Stimulated activated CD8-positive, alpha-beta memory T cell treated with anti-CD3 and anti-CD28 coated beads, Interleukin-15, amount 100 ng/mL, for 4 hours (primary cell): ENCODE measurements at regions not wholly inside any gene's neighbourhood (a gene's known extent, or its start where the extent isn't known, plus 50 kb on each side); places are given as distances from the start of the nearest gene placed in this dataset.
"Not testable (repeated sequence)": the region's sequence is repeated elsewhere in the genome, so short reads cannot be mapped to it uniquely, and the experiment has no call there.

ENCODE experiments used
- DNase-seq, 2 donors: peaks; one replicate each; pipeline ENCODE4 v3.0.0-alpha.2; 2020; ENCODE audit warnings: low read depth in 2 of 2

- DNase-seq, result not testable (repeated sequence)
These were observed 53.9 kb downstream of the CDRT15L2 start for GRCh38 chr17:20633268-20634059.

- DNase-seq, result not testable (repeated sequence)
These were observed 60.6 kb downstream of the CDRT15L2 start for GRCh38 chr17:20640147-20640546.

GRCh38 chr17:20646661-20647272, 67.2 kb downstream of the CDRT15L2 start:
- DNase-seq, result not testable (repeated sequence)

GRCh38 chr17:20649097-20649767, 69.7 kb downstream of the CDRT15L2 start:
- DNase-seq, result not testable (repeated sequence)

- DNase-seq, result not testable (repeated sequence)
These were observed 71.5 kb downstream of the CDRT15L2 start for GRCh38 chr17:20651022-20651421.

- DNase-seq, result not testable (repeated sequence)
These were observed 72.2 kb downstream of the CDRT15L2 start for GRCh38 chr17:20651736-20652135.

- not testable (repeated sequence) for DNase-seq
These were observed 73.9 kb downstream of the CDRT15L2 start for GRCh38 chr17:20653391-20653790.

- DNase-seq, result not testable (repeated sequence)
These were observed 74.6 kb downstream of the CDRT15L2 start for GRCh38 chr17:20654114-20654513.

GRCh38 chr17:20654575-20654974, 75.1 kb downstream of the CDRT15L2 start:
- DNase-seq, result not testable (repeated sequence)

GRCh38 chr17:20665103-20665955, 85.8 kb downstream of the CDRT15L2 start:
- not testable (repeated sequence) for DNase-seq

- not testable (repeated sequence) for DNase-seq
These were observed 87.2 kb downstream of the CDRT15L2 start for GRCh38 chr17:20666689-20667088.

- not testable (repeated sequence) for DNase-seq
These were observed 88.2 kb downstream of the CDRT15L2 start for GRCh38 chr17:20667712-20668111.

- DNase-seq, result not testable (repeated sequence)
These were observed 88.8 kb downstream of the CDRT15L2 start for GRCh38 chr17:20668316-20668715.

GRCh38 chr17:20668868-20669267, 89.3 kb downstream of the CDRT15L2 start:
- not testable (repeated sequence) for DNase-seq

- DNase-seq, result not testable (repeated sequence)
These were observed 91.0 kb downstream of the CDRT15L2 start for GRCh38 chr17:20670506-20670905.

GRCh38 chr17:20674374-20674773, 94.8 kb downstream of the CDRT15L2 start:
- not testable (repeated sequence) for DNase-seq

- DNase-seq, result not testable (repeated sequence)
These were observed 96.2 kb downstream of the CDRT15L2 start for GRCh38 chr17:20675707-20676106.

- DNase-seq, result not testable (repeated sequence)
These were observed 97.1 kb downstream of the CDRT15L2 start for GRCh38 chr17:20676656-20677055.

GRCh38 chr17:20677469-20677868, 97.9 kb downstream of the CDRT15L2 start:
- DNase-seq, result not testable (repeated sequence)

GRCh38 chr17:20678424-20678823, 98.9 kb downstream of the CDRT15L2 start:
- DNase-seq, result not testable (repeated sequence)
